22Rv1 (cell line): ENCODE measurements at regions not wholly inside any gene's neighbourhood (a gene's known extent, or its start where the extent isn't known, plus 50 kb on each side); places are given as distances from the start of the nearest gene placed in this dataset.
"Not testable (repeated sequence)": the region's sequence is repeated elsewhere in the genome, so short reads cannot be mapped to it uniquely, and the experiment has no call there.

Experiments
- H3K27ac ChIP-seq: fragments of 450-650 bp; 2 replicates; pipeline ENCODE4 v1.5.1; 2017
- ZFX ChIP-seq: fragments of 450-650 bp; IDR thresholded peaks from 2 replicates; pipeline ENCODE4 v1.6.1; 2017; ENCODE audit warnings: antibody characterized with exemption, borderline replicate concordance
- TF ChIP-seq, protein P1 (sequence below): fragments of 450-650 bp; IDR thresholded peaks from 2 replicates; pipeline ENCODE4 v1.5.1; 2017; ENCODE audit warnings: mild to moderate bottlenecking

DNA sequence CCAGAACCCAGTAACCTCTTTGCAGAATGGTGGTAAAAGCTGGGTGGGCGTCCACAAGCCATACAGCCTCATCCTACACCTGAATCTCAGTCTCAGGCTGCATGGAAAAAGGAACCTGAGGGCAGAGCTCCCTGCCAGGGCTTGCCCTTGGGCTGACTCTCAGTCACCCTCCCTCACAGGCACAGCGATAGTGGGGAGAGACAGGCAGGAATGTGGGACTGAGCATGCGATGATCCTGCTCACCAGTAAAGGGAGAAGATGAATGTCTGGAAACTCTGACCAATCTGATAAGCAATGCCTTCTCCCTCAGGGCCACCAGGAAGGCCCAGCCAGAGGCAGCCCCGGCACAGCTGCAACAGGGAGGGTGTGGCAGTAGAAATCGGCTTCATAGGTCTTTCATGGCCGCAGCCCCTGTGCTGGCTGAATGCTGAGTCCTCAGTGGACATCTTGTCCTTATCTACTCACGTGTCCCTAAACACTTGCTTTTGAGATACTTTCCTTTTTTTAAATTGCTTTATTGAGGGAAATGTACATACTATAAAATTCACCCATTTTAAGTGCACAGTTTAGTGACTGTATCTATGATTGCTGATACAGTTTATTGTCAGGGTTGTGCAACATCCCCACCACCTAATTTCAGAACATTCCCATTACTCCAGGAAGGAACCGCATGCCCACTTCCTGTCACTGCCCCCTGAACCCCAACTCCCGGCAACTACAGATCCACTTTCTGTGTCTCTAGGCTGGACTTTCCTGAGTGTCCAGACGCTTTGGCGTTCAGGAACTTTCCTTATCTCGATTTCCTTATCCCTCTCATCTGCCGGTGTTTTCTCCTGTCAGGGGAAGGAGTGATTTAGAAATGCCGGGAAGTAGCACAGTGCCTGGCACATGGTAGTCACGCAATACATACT, 258.1 kb downstream of the PCNX1 start:
- TF ChIP-seq ZFX: no peak
- TF ChIP-seq, protein P1, sequence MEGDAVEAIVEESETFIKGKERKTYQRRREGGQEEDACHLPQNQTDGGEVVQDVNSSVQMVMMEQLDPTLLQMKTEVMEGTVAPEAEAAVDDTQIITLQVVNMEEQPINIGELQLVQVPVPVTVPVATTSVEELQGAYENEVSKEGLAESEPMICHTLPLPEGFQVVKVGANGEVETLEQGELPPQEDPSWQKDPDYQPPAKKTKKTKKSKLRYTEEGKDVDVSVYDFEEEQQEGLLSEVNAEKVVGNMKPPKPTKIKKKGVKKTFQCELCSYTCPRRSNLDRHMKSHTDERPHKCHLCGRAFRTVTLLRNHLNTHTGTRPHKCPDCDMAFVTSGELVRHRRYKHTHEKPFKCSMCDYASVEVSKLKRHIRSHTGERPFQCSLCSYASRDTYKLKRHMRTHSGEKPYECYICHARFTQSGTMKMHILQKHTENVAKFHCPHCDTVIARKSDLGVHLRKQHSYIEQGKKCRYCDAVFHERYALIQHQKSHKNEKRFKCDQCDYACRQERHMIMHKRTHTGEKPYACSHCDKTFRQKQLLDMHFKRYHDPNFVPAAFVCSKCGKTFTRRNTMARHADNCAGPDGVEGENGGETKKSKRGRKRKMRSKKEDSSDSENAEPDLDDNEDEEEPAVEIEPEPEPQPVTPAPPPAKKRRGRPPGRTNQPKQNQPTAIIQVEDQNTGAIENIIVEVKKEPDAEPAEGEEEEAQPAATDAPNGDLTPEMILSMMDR: no peak
- no peak overlapping the region for H3K27ac ChIP-seq

DNA sequence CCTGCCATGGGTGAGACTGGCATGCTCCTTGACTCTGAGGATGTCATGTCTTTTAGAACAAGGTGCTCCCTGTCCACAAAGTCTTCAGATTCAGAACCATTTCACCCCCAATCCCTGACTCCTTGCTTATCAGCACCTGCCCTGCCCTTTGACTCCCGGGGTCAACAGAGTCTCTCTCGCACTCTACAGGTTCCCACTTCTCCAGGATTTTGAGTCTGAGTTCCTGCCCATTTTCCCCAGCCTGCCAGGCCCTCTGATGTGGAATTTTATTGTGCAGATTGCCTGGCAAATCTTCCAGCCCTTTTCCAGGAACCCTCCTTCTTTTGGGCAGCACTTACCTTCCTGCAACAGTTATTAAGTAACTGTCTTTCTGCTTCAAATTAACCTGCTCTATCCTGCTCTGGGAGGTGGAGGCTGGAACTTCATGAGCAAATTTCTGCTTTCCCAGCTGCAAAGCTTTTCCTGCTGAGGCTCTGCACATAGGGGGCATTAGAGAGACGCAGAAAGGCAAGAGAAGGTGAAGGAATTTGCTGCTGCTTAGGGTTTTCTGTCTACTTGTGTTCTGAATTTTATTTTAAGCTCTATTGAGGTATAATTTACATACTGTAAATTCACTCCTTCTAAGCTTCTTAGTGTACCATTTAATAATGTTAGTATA, 259.1 kb downstream of the PCNX1 start:
- no peak for TF ChIP-seq ZFX
- TF ChIP-seq, protein P1: peak; percentile 44
- H3K27ac ChIP-seq: no peak overlapping the region

DNA sequence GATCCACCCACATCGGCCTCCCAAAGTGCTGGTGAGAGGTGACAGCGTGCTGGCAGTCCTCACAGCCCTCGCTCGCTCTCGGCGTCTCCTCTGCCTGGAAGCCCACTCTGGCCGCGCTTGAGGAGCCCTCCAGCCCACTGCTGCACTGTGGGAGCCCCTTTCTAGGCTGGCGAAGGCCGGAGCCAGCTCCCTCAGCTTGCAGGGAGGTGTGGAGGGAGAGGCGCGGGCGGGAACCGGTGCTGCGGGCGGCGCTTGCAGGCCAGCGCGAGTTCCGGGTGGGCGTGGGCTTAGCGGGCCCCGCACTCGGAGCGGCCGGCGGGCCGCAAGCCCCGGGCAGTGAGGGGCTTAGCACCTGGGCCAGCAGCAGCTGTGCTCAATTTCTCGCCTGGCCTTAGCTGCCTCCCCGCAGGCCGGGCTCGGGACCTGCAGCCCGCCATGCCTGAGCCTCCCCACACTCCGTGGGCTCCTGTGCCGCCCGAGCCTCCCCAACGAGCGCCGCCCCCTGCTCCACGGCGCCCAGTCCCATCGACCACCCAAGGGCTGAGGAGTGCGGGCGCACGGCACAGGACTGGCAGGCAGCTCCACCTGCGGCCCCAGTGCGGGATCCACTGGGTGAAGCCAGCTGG, 260.2 kb downstream of the PCNX1 start:
- H3K27ac ChIP-seq: not testable (repeated sequence)

DNA sequence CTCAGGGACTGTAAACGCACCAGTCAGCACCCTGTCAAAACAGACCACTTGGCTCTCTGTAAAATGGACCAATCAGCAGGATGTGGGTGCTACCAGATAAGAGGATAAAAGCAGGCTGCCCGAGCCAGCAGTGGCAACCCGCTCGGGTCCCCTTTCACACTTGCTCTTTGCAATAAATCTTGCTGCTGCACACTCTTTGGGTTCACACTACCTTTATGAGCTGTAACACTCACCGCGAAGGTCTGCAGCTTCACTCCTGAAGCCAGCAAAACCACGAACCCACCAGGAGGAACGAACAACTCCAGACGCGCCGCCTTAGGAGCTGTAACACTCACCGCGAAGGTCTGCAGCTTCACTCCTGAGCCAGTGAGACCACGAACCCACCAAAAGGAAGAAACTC, 260.9 kb downstream of the PCNX1 start:
- H3K27ac ChIP-seq: not testable (repeated sequence)

DNA sequence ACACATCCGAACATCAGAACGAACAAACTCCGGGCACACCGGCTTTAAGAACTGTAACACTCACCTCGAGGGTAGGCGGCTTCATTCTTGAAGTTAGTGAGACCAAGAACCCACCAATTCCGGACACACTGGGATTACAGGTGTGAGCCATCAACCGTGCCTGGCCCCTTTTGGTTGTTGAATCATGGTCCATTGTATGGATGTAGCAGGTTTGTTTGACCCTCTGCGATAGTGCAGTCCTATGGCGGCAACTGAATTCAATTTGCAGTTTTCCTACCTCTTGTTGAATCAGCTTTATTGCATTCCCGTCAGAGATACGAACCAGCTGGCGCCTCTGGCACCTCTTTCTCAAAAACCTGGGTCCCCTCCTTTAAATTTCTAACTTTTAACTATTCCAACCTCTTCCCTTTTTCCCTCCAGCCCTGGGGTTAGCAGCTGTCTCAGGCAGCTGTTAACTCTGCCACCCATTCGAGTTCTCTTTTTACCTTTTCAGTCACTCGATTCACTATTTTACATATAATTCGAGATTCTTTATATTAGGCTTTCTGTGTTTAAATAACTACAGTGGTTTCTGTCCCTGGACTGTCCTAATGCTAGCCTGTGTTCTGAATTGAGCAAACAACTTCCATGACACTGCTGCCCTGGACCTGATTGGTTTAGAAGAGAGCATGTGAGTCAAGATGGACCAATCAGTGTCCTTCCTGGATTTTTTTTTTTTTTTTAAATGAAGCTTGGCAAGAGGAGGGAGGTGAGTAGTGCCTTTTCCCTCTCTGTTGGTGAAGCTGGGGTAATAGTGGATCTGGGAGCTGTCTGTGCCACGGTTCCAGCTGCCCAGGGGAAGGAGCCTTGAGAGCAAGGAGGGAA, 261.5 kb downstream of the PCNX1 start:
- TF ChIP-seq ZFX: no peak
- TF ChIP-seq, protein P1: no peak
- no peak overlapping the region for H3K27ac ChIP-seq

DNA sequence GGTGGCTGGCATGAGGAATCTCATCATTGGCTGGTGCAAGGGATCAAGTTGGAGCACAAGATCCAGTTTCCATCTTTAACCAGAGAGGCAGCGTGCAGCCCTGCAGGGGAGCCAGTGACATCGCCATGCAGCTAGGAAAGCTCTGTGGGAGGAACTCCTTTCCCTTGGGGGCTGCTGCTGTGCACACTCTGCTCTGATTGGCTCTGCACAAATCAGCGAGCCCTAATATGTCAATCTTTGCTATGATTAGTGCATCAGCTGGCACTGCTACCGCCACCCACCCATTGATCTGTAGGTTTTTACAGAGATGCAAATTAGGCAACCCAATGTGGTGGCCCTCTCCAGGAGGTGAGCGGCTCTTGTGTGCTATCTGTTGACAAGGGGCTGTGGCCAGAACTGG, 262.6 kb downstream of the PCNX1 start:
- no peak overlapping the region for H3K27ac ChIP-seq
- TF ChIP-seq, protein P1: no peak
- TF ChIP-seq ZFX: no peak

DNA sequence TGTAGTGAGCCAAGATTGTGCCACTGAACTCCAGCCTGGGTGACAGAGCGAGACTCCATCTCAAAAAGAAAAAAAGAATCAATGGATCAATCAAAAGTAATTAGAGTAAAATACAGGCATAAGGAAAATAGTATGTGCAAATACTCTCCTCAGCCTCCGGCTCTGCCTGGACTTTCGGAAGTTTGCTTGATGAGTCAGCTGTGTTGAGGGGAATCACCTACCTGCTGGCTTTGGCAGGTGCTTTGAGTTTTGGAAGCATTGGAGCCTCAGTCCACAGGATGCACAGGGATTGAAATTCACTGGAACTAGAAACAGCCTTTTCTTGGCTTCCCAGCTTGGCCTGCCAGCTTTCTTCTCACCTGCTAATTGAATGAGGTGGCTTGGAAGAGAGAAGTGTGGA, 268.2 kb downstream of the PCNX1 start:
- TF ChIP-seq ZFX: no peak
- TF ChIP-seq, protein P1: no peak
- no peak overlapping the region for H3K27ac ChIP-seq
